ENCODE measurements at regions not wholly inside any gene's neighbourhood (a gene's known extent, or its start where the extent isn't known, plus 50 kb on each side); places are given as distances from the start of the nearest gene placed in this dataset.

DNA sequence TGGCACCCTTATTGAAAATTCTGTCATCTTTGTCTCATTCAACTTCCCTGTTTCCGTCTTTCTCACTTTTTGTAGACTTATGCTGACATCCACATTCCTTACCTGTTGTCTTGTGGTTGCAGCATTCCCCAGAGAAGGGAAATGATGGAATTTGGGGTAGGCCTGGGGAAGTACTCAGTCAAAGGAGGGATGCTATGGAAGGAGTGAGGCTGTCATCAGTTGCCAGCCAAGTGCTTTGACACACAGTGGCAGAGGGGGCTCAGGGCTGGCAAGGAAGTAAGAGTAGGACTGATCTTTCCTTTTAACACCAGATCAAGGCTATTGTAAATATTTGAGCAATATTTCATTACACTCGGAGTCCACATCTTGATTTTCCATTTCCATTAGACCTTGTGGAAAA, 64.4 kb downstream of the RPLP1 start:
- no peak overlapping the region for H3K4me3 ChIP-seq (ENCODE audit: low read depth, low read length)
- no peak overlapping the region for H3K9ac ChIP-seq
- no peaks in the 10 kb centered on the region for H3K9me3 ChIP-seq (ENCODE audit: control insufficient read depth, low read length)
- no peaks in the 10 kb centered on the region for H3K36me3 ChIP-seq (ENCODE audit: control insufficient read depth, insufficient read depth, low read length)
- no peak overlapping the region for H3K4me2 ChIP-seq (ENCODE audit: low read length)
- no peaks in the 10 kb centered on the region for H3K4me1 ChIP-seq
- no peak overlapping the region for H2AFZ ChIP-seq
- TF ChIP-seq, protein P1, sequence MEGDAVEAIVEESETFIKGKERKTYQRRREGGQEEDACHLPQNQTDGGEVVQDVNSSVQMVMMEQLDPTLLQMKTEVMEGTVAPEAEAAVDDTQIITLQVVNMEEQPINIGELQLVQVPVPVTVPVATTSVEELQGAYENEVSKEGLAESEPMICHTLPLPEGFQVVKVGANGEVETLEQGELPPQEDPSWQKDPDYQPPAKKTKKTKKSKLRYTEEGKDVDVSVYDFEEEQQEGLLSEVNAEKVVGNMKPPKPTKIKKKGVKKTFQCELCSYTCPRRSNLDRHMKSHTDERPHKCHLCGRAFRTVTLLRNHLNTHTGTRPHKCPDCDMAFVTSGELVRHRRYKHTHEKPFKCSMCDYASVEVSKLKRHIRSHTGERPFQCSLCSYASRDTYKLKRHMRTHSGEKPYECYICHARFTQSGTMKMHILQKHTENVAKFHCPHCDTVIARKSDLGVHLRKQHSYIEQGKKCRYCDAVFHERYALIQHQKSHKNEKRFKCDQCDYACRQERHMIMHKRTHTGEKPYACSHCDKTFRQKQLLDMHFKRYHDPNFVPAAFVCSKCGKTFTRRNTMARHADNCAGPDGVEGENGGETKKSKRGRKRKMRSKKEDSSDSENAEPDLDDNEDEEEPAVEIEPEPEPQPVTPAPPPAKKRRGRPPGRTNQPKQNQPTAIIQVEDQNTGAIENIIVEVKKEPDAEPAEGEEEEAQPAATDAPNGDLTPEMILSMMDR (IDR thresholded peaks at IDR 0.05): no peak
- no peaks in the 10 kb centered on the region for H3K27me3 ChIP-seq (ENCODE audit: control insufficient read depth, insufficient read depth, low read length)
- H3K27ac ChIP-seq: no peak overlapping the region
- H3K79me2 ChIP-seq: no peaks in the 10 kb centered on the region

GRCh38 chr15:69518806-69519205, 66.2 kb downstream of the RPLP1 start:
- Histone ChIP-seq H3K36me3 (ENCODE audit: control insufficient read depth, insufficient read depth, low read length) (no peaks in the 10 kb centered on the region), H3K27ac (no peak overlapping the region), H2AFZ (no peak overlapping the region), H3K9ac (no peak overlapping the region), H3K4me1 (no peaks in the 10 kb centered on the region), H3K79me2 (no peaks in the 10 kb centered on the region), H3K4me3 (ENCODE audit: low read depth, low read length) (no peak overlapping the region), H3K27me3 (ENCODE audit: control insufficient read depth, insufficient read depth, low read length) (no peaks in the 10 kb centered on the region), H3K4me2 (ENCODE audit: low read length) (no peak overlapping the region), H3K9me3 (ENCODE audit: control insufficient read depth, low read length) (no peaks in the 10 kb centered on the region)
- TF ChIP-seq, protein P1 (IDR thresholded peaks at IDR 0.05): no peak

DNA sequence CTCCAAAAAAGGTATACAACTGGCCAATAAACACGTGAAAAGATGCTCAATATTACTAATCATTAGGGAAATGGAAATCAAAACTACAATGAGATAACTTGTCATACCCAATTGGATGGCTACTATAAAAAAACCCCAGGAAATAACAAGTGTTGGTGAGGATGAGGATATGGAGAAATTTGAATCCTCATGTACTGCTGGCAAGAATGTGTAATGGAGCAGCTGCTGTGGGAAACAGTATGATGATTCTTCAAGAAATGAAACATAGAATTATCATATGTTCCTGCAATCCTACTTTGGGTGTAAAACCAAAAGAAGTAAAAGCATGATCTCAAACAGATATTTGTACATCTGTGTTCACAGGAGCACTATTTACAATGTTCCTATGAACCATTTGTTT, 67.4 kb downstream of the RPLP1 start:
- H3K36me3 ChIP-seq (ENCODE audit: control insufficient read depth, insufficient read depth, low read length): no peaks in the 10 kb centered on the region
- H3K4me3 ChIP-seq (ENCODE audit: low read depth, low read length): no peak overlapping the region
- H3K4me1 ChIP-seq: no peaks in the 10 kb centered on the region
- no peak overlapping the region for H3K9ac ChIP-seq
- TF ChIP-seq, protein P1 (IDR thresholded peaks at IDR 0.05): no peak
- H3K27ac ChIP-seq: no peak overlapping the region
- H3K27me3 ChIP-seq (ENCODE audit: control insufficient read depth, insufficient read depth, low read length): no peaks in the 10 kb centered on the region
- no peaks in the 10 kb centered on the region for H3K9me3 ChIP-seq (ENCODE audit: control insufficient read depth, low read length)
- no peak overlapping the region for H2AFZ ChIP-seq
- no peaks in the 10 kb centered on the region for H3K79me2 ChIP-seq
- H3K4me2 ChIP-seq (ENCODE audit: low read length): no peak overlapping the region

- H2AFZ ChIP-seq: no peak overlapping the region
- TF ChIP-seq, protein P1 (IDR thresholded peaks at IDR 0.05): no peak
Observed at GRCh38 chr15:69522361-69522760, 69.7 kb downstream of the RPLP1 start.

More at GRCh38 chr15:69522361-69522760, 69.7 kb downstream of the RPLP1 start:
- no peak overlapping the region for H3K9ac ChIP-seq
- no peaks in the 10 kb centered on the region for H3K9me3 ChIP-seq (ENCODE audit: control insufficient read depth, low read length)
- H3K79me2 ChIP-seq: no peaks in the 10 kb centered on the region
- H3K27me3 ChIP-seq (ENCODE audit: control insufficient read depth, insufficient read depth, low read length): no peaks in the 10 kb centered on the region
- H3K36me3 ChIP-seq (ENCODE audit: control insufficient read depth, insufficient read depth, low read length): no peaks in the 10 kb centered on the region
- no peak overlapping the region for H3K4me3 ChIP-seq (ENCODE audit: low read depth, low read length)
- H3K4me2 ChIP-seq (ENCODE audit: low read length): no peak overlapping the region
- no peak overlapping the region for H3K27ac ChIP-seq
- no peaks in the 10 kb centered on the region for H3K4me1 ChIP-seq
